Peyer's patch (tissue), 4 donors: ENCODE measurements at regions not wholly inside any gene's neighbourhood (a gene's known extent, or its start where the extent isn't known, plus 50 kb on each side); places are given as distances from the start of the nearest gene placed in this dataset.

ENCODE experiments used
- CTCF ChIP-seq, 6 experiments: fragments of 450-650 bp in 4 of 6; fragments of 200-600 bp in 2 of 6; sonication (generic) in 1 of 6; IDR thresholded peaks; one replicate each; pipeline ENCODE4 v1.5.1; 2017 to 2019; ENCODE audit warnings: antibody characterized with exemption in 6 of 6, mild to moderate bottlenecking in 3 of 6, moderate library complexity in 1 of 6
- POLR2A ChIP-seq, 2 donors: fragments of 450-650 bp; IDR thresholded peaks; one replicate each; pipeline ENCODE4 v1.5.1; 2017; ENCODE audit warnings: antibody characterized with exemption in 2 of 2, mild to moderate bottlenecking in 2 of 2, moderate library complexity in 2 of 2

GRCh38 chr15:69574506-69574905, 121.9 kb downstream of the RPLP1 start:
- TF ChIP-seq CTCF (IDR thresholded peaks at IDR 0.05): no peak
- TF ChIP-seq POLR2A (IDR thresholded peaks at IDR 0.05): no peak
